ENCODE measurements at regions not wholly inside any gene's neighbourhood (a gene's known extent, or its start where the extent isn't known, plus 50 kb on each side); places are given as distances from the start of the nearest gene placed in this dataset.

- TF ChIP-seq, protein P1, sequence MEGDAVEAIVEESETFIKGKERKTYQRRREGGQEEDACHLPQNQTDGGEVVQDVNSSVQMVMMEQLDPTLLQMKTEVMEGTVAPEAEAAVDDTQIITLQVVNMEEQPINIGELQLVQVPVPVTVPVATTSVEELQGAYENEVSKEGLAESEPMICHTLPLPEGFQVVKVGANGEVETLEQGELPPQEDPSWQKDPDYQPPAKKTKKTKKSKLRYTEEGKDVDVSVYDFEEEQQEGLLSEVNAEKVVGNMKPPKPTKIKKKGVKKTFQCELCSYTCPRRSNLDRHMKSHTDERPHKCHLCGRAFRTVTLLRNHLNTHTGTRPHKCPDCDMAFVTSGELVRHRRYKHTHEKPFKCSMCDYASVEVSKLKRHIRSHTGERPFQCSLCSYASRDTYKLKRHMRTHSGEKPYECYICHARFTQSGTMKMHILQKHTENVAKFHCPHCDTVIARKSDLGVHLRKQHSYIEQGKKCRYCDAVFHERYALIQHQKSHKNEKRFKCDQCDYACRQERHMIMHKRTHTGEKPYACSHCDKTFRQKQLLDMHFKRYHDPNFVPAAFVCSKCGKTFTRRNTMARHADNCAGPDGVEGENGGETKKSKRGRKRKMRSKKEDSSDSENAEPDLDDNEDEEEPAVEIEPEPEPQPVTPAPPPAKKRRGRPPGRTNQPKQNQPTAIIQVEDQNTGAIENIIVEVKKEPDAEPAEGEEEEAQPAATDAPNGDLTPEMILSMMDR (IDR thresholded peaks at IDR 0.05; ENCODE audit: control extremely low read depth in 1 of 3, insufficient read depth in 1 of 3, low read depth in 1 of 3, low read length in 3 of 3), result no peak
- TF ChIP-seq TAF1 (IDR thresholded peaks at IDR 0.05; ENCODE audit: low read depth, low read length), result no peak
- TF ChIP-seq RAD21 (IDR thresholded peaks at IDR 0.05 in 1 of 2, conservative IDR thresholded peaks at IDR 0.05 in 1 of 2; ENCODE audit: low read depth in 2 of 2, low read length in 2 of 2), result no peak
- no peak for TF ChIP-seq SAP30 (IDR thresholded peaks at IDR 0.05; ENCODE audit: insufficient read depth, insufficient replicate concordance, low read length)
- TF ChIP-seq CEBPB (IDR thresholded peaks at IDR 0.05; ENCODE audit: low read depth, low read length), result no peak
- TF ChIP-seq TBP (IDR thresholded peaks at IDR 0.05; ENCODE audit: low read depth, low read length), result no peak
- no peak for TF ChIP-seq POLR2A (IDR thresholded peaks at IDR 0.05; ENCODE audit: control extremely low read depth in 1 of 2, low read depth in 2 of 2, low read length in 2 of 2)
- TF ChIP-seq EZH2 (IDR thresholded peaks at IDR 0.05; ENCODE audit: low read depth, low read length, severe bottlenecking), result no peak
Measured at GRCh38 chrX:518319-518718, 112.3 kb upstream of the SHOX start.
